Endothelial cell (in vitro differentiated cells): ENCODE measurements at regions not wholly inside any gene's neighbourhood (a gene's known extent, or its start where the extent isn't known, plus 50 kb on each side); places are given as distances from the start of the nearest gene placed in this dataset.

Experiments
- DNase-seq: peaks from one replicate; pipeline ENCODE4 v3.0.0; 2021; ENCODE audit warnings: low spot score
- H3K27ac Mint-ChIP-seq: one replicate; pipeline ENCODE4 v1.8.0; 2021; ENCODE audit warnings: mixed read lengths, inconsistent platforms; ENCODE audit not compliant: unreplicated experiment
- H3K27me3 Mint-ChIP-seq: one replicate; pipeline ENCODE4 v1.8.0; 2021; ENCODE audit warnings: mild to moderate bottlenecking, moderate library complexity, mixed read lengths, inconsistent platforms; ENCODE audit not compliant: unreplicated experiment
- H3K36me3 Mint-ChIP-seq: one replicate; pipeline ENCODE4 v1.8.0; 2021; ENCODE audit warnings: mild to moderate bottlenecking, low read depth, mixed read lengths, inconsistent platforms; ENCODE audit not compliant: unreplicated experiment
- H3K4me1 Mint-ChIP-seq: one replicate; pipeline ENCODE4 v1.8.0; 2021; ENCODE audit warnings: mild to moderate bottlenecking, mixed read lengths, inconsistent platforms; ENCODE audit not compliant: unreplicated experiment
- H3K4me3 Mint-ChIP-seq: one replicate; pipeline ENCODE4 v1.8.0; 2021; ENCODE audit warnings: mild to moderate bottlenecking, mixed read lengths, inconsistent platforms; ENCODE audit not compliant: unreplicated experiment
- H3K9me3 Mint-ChIP-seq: one replicate; pipeline ENCODE4 v1.8.0; 2021; ENCODE audit warnings: mixed read lengths, inconsistent platforms; ENCODE audit not compliant: unreplicated experiment
- TF ChIP-seq, protein P1 (sequence below): fragments of 200-600 bp; sonication (generic); IDR thresholded peaks from one replicate; pipeline ENCODE4 v1.5.0; 2021; ENCODE audit warnings: antibody characterized with exemption; ENCODE audit not compliant: unreplicated experiment

GRCh38 chr2:145067549-145068030 is 547.7 kb upstream of the ZEB2 start:
- no peaks in the 10 kb centered on the region for H3K27me3 Mint-ChIP-seq
- no peak overlapping the region for H3K4me3 Mint-ChIP-seq
- no peaks in the 10 kb centered on the region for H3K4me1 Mint-ChIP-seq
- no peaks in the 10 kb centered on the region for H3K36me3 Mint-ChIP-seq
- no peaks in the 10 kb centered on the region for H3K9me3 Mint-ChIP-seq
- no peak overlapping the region for H3K27ac Mint-ChIP-seq
- DNase-seq: no peak
- TF ChIP-seq, protein P1, sequence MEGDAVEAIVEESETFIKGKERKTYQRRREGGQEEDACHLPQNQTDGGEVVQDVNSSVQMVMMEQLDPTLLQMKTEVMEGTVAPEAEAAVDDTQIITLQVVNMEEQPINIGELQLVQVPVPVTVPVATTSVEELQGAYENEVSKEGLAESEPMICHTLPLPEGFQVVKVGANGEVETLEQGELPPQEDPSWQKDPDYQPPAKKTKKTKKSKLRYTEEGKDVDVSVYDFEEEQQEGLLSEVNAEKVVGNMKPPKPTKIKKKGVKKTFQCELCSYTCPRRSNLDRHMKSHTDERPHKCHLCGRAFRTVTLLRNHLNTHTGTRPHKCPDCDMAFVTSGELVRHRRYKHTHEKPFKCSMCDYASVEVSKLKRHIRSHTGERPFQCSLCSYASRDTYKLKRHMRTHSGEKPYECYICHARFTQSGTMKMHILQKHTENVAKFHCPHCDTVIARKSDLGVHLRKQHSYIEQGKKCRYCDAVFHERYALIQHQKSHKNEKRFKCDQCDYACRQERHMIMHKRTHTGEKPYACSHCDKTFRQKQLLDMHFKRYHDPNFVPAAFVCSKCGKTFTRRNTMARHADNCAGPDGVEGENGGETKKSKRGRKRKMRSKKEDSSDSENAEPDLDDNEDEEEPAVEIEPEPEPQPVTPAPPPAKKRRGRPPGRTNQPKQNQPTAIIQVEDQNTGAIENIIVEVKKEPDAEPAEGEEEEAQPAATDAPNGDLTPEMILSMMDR: no peak

GRCh38 chr2:145066856-145067548 is 547.1 kb upstream of the ZEB2 start:
- Mint-ChIP-seq H3K27me3 (no peaks in the 10 kb centered on the region), H3K4me3 (no peak overlapping the region), H3K4me1 (no peaks in the 10 kb centered on the region), H3K36me3 (no peaks in the 10 kb centered on the region), H3K9me3 (no peaks in the 10 kb centered on the region), H3K27ac (no peak overlapping the region)
- TF ChIP-seq, protein P1: no peak
- no peak for DNase-seq

DNA sequence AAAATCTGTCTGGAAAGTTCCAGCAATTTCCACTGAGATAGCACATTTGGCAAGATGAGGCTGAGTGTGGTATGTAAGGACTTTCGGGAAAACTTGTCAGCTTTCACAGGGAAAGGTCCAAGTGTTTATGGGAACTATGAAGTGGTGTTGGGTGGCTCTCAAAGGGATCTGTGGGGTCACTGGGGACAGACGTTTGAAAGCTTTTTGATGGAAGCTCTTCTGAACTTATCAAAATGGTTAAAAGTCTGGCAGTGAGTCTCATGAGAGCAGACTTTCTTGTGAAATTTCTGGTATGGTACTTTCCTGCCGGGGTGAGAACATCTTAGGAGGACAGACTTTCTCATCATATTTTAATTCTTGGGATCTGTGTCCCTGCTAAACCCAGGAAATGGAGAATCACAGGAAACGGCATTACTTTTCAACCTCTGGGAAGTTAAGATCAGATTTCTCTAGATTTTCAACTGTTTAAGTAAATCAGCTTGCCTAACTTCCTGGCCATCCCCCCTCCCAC is 546.3 kb upstream of the ZEB2 start:
- Mint-ChIP-seq H3K9me3 (no peaks in the 10 kb centered on the region), H3K36me3 (no peaks in the 10 kb centered on the region), H3K27me3 (no peaks in the 10 kb centered on the region), H3K27ac (no peak overlapping the region), H3K4me3 (no peak overlapping the region), H3K4me1 (no peaks in the 10 kb centered on the region)
- TF ChIP-seq, protein P1: no peak
- DNase-seq: no peak

DNA sequence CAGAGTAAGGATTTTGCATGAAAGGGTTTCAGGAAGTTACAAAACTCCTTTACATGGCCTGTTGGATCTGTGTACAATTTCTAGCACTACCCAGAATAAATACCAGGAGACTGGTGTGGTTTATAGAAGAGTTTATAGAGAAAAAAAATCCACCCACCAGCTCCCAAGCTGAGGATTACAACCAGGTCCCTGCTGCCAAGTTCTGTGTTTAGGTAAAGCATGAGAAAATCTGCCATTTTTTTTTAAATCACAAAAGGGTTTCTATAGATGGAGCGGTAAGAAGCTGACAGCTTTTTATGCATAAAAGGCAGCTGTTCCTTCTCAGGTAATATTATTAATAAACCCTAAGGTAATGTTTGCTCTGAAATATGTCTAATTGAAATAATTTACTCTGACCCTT is 545.4 kb upstream of the ZEB2 start:
- Mint-ChIP-seq H3K36me3 (no peaks in the 10 kb centered on the region), H3K27ac (no peak overlapping the region), H3K9me3 (no peaks in the 10 kb centered on the region), H3K4me1 (no peaks in the 10 kb centered on the region), H3K27me3 (no peaks in the 10 kb centered on the region), H3K4me3 (no peak overlapping the region)
- TF ChIP-seq, protein P1: no peak
- DNase-seq: no peak

- Mint-ChIP-seq H3K27me3 (no peaks in the 10 kb centered on the region), H3K27ac (no peak overlapping the region), H3K9me3 (no peaks in the 10 kb centered on the region), H3K36me3 (no peaks in the 10 kb centered on the region), H3K4me3 (no peak overlapping the region), H3K4me1 (no peaks in the 10 kb centered on the region)
- no peak for DNase-seq
- TF ChIP-seq, protein P1: no peak
Measured at GRCh38 chr2:145064511-145064910, 544.6 kb upstream of the ZEB2 start.
